ENCODE measurements at regions not wholly inside any gene's neighbourhood (a gene's known extent, or its start where the extent isn't known, plus 50 kb on each side); places are given as distances from the start of the nearest gene placed in this dataset.
"Not testable (repeated sequence)": the region's sequence is repeated elsewhere in the genome, so short reads cannot be mapped to it uniquely, and the experiment has no call there.

GRCh38 chr14:38000340-38000739 lies 207.4 kb upstream of the SSTR1 start:
- H3K4me1 ChIP-seq: no peaks in the 10 kb centered on the region
- H3K4me3 ChIP-seq: no peak overlapping the region
- no peaks in the 10 kb centered on the region for H3K9me3 ChIP-seq
- no peak for TF ChIP-seq POLR2A (IDR thresholded peaks at IDR 0.05)
- no peak for TF ChIP-seq CTCF (IDR thresholded peaks at IDR 0.05 in 4 of 5, conservative IDR thresholded peaks at IDR 0.05 in 1 of 5)
- no peaks in the 10 kb centered on the region for H3K27me3 ChIP-seq
- H3K36me3 ChIP-seq: no peaks in the 10 kb centered on the region
- H3K27ac ChIP-seq: no peak overlapping the region
- intact Hi-C loops (cut with DNase I; ENCODE audit: low total_unique reads) (no loop called here), in situ Hi-C loops (cut with MboI; ENCODE audit: low sequenced_read_pairs in 4 of 4) (no loop called here)
- DNase-seq (no peak), ATAC-seq (no peak)

GRCh38 chr14:38001501-38001900 lies 206.2 kb upstream of the SSTR1 start:
- TF ChIP-seq POLR2A (IDR thresholded peaks at IDR 0.05) (no peak), CTCF (IDR thresholded peaks at IDR 0.05 in 4 of 5, conservative IDR thresholded peaks at IDR 0.05 in 1 of 5) (no peak)
- in situ Hi-C loops (cut with MboI; ENCODE audit: low sequenced_read_pairs in 4 of 4): no loop called here
- H3K27ac ChIP-seq: no peak overlapping the region
- H3K9me3 ChIP-seq: no peaks in the 10 kb centered on the region
- no peak overlapping the region for H3K4me3 ChIP-seq
- DNase-seq (no peak), ATAC-seq (no peak)
- H3K27me3 ChIP-seq: no peaks in the 10 kb centered on the region
- no peaks in the 10 kb centered on the region for H3K36me3 ChIP-seq
- no peaks in the 10 kb centered on the region for H3K4me1 ChIP-seq
- intact Hi-C loops (cut with DNase I; ENCODE audit: low total_unique reads): no loop called here

GRCh38 chr14:38003746-38004609 lies 203.7 kb upstream of the SSTR1 start:
- ATAC-seq: no peak
- in situ Hi-C loops (cut with MboI; ENCODE audit: low sequenced_read_pairs in 4 of 4): no loop called here
- no peaks in the 10 kb centered on the region for H3K27me3 ChIP-seq
- TF ChIP-seq CTCF (IDR thresholded peaks at IDR 0.05 in 4 of 5, conservative IDR thresholded peaks at IDR 0.05 in 1 of 5) (no peak), POLR2A (IDR thresholded peaks at IDR 0.05) (no peak)
- DNase-seq: no peak
- no peak overlapping the region for H3K27ac ChIP-seq
- H3K9me3 ChIP-seq: no peaks in the 10 kb centered on the region
- H3K36me3 ChIP-seq: no peaks in the 10 kb centered on the region
- intact Hi-C loops (cut with DNase I; ENCODE audit: low total_unique reads): no loop called here
- H3K4me3 ChIP-seq: no peak overlapping the region
- no peaks in the 10 kb centered on the region for H3K4me1 ChIP-seq

GRCh38 chr14:38004610-38004879 lies 203.2 kb upstream of the SSTR1 start:
- no peak overlapping the region for H3K4me3 ChIP-seq
- no peaks in the 10 kb centered on the region for H3K9me3 ChIP-seq
- H3K36me3 ChIP-seq: no peaks in the 10 kb centered on the region
- no peak for TF ChIP-seq CTCF (IDR thresholded peaks at IDR 0.05 in 4 of 5, conservative IDR thresholded peaks at IDR 0.05 in 1 of 5)
- no peak for TF ChIP-seq POLR2A (IDR thresholded peaks at IDR 0.05)
- DNase-seq (no peak), ATAC-seq (no peak)
- no peak overlapping the region for H3K27ac ChIP-seq
- no peaks in the 10 kb centered on the region for H3K4me1 ChIP-seq
- no peaks in the 10 kb centered on the region for H3K27me3 ChIP-seq
- in situ Hi-C loops (cut with MboI; ENCODE audit: low sequenced_read_pairs in 4 of 4): no loop called here
- intact Hi-C loops (cut with DNase I; ENCODE audit: low total_unique reads): no loop called here

GRCh38 chr14:38011156-38011555 lies 196.5 kb upstream of the SSTR1 start:
- H3K36me3 ChIP-seq; intact Hi-C loops (cut with DNase I; ENCODE audit: low total_unique reads); H3K27me3 ChIP-seq; H3K4me3 ChIP-seq; H3K9me3 ChIP-seq; H3K4me1 ChIP-seq; H3K27ac ChIP-seq; ATAC-seq; in situ Hi-C loops (cut with MboI; ENCODE audit: low sequenced_read_pairs in 4 of 4); DNase-seq: not testable (repeated sequence)
